HEK293T (cell line): ENCODE measurements at regions not wholly inside any gene's neighbourhood (a gene's known extent, or its start where the extent isn't known, plus 50 kb on each side); places are given as distances from the start of the nearest gene placed in this dataset.

Experiments
- BHLHE40 ChIP-seq: fragments of 450-650 bp; IDR thresholded peaks from 2 replicates; pipeline ENCODE4 v1.6.1; 2016; ENCODE audit warnings: mild to moderate bottlenecking, moderate library complexity, borderline replicate concordance
- HDGF ChIP-seq: fragments of 450-650 bp; IDR thresholded peaks from 2 replicates; pipeline ENCODE4 v1.6.1; 2017; ENCODE audit warnings: antibody characterized with exemption, borderline replicate concordance
- SP1 ChIP-seq: fragments of 450-650 bp; IDR thresholded peaks from 2 replicates; pipeline ENCODE4 v1.6.1; 2017
- SUZ12 ChIP-seq: fragments of 450-650 bp; IDR thresholded peaks from 2 replicates; pipeline ENCODE4 v1.6.1; 2016; ENCODE audit warnings: mild to moderate bottlenecking
- TARDBP ChIP-seq: fragments of 450-650 bp; IDR thresholded peaks from 2 replicates; pipeline ENCODE4 v1.6.1; 2016

DNA sequence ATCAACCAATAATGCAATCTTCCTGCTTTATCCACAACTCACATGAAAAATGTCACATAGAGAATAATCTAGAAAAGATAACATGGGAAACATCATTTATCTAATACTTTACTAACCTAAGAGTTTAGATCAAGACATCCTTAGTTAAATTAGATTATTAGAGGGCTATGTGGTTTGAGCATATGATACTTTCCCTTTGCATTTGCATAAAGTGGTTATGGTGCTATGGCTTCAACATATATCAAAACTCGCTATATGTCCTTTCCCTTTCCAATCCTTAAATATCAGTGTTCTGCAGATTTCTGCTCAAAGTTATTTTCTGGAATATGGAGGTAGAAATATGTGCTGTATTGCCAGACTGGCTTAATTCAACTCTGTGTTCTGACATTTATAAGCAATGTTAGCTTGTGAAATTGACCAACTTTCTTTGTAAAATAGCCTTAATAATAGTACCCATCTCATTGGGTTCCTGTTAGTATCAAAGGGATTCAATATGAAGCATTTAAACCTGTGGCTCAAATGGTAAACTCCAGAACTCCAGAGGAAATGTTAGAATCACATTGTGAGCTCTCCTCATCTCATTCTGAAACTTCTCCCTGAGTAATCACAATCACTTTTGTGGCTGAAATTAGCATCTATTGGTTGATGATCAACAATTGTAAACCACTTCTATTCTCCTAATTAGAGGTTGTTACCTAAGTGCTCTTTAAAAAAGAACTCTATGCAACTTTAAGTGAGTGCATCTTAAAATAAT lies 1089.9 kb upstream of the SLC39A10 start:
- no peak for TF ChIP-seq SP1
- TF ChIP-seq SUZ12: no peak
- no peak for TF ChIP-seq HDGF
- TF ChIP-seq BHLHE40: no peak
- no peak for TF ChIP-seq TARDBP
